SKM-1 (cell line): ENCODE measurements at regions not wholly inside any gene's neighbourhood (a gene's known extent, or its start where the extent isn't known, plus 50 kb on each side); places are given as distances from the start of the nearest gene placed in this dataset.

Source experiments
- DNase-seq: peaks from one replicate; lab custom pipeline; 2025; ENCODE audit not compliant: unreplicated experiment; lab: John Stamatoyannopoulos, UW

DNA sequence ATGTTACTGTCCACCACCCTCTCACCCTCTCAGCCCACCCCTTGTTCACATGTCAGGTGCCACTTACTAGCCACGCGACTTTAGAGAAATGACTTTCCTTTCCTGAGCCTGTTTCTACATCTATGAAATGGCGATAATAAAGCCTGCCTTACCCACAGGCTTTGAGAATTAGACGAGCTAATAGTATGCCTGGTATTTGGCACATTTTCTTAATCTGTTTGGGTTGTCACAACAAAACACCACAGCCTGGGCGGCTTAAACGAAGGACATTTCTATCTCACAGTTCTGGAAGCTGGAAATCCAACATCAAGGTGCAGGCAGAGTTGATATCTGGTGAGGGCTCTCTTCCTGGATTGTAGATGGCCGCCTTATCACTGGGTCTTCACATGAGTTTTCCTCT is 273.9 kb upstream of the FMN2 start:
- DNase-seq: no peak

DNA sequence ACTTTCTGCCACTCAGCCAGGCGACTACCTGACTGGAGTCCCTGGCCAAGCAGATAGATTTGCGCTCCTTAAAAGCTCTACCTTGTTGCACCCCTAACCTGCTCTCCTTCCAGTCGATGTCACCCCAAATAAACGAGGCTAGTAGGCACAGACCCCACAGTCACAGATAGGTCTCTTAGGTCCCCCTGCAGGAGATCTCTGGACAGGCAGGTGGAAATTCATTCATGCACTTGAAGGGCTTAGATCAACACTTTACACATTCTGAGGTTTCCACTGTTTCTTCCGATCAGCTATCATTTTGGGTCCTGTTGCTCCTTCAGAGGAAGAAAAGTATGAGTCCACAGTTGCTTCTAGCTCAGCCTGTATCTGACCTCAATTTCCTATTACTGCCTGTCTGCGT is 272.6 kb upstream of the FMN2 start:
- no peak for DNase-seq

DNA sequence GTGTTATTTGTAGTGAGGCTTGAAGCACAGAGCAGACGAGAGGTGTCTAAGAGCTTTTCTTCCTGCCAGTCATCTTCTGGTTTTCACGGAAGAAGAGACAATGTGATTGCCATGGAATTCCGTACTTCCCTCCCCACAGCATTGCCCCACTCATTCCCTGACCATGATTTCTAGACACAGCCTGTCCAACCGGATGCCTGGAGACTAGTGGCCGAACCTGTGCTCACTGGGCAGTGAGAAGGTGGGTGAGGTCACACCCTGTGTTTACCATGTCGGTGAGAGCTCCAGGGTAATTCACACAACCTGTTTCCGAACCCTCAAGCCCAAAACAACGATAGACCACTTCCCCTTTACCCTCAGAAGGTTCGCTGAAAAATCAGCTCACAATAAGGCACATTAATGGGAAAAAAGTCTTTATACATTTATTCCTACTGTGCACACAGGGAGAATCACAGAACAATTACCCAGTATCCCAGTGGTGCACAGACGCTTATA is 271.9 kb upstream of the FMN2 start:
- no peak for DNase-seq

DNA sequence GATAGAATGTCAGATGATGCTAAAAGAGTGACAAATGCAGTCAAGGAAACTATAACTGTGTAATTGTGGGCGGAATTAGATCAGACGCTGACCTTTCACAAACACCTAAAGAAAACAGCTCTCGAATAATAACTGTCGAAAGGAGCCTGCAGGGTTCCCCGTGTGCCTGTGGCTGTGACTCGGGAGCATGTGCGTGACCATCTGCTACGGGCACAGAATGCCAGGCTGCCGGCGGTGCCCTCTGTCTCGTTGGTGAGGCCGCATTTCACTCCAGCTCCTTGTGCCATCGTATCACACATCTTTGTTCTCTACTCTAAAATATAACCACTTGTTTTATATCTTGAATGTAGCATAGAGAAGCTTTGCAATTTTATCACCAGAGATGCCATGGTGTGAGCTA is 267.8 kb upstream of the FMN2 start:
- no peak for DNase-seq

- DNase-seq: no peak
Observed at GRCh38 chr1:239826211-239826610, 265.5 kb upstream of the FMN2 start.

DNA sequence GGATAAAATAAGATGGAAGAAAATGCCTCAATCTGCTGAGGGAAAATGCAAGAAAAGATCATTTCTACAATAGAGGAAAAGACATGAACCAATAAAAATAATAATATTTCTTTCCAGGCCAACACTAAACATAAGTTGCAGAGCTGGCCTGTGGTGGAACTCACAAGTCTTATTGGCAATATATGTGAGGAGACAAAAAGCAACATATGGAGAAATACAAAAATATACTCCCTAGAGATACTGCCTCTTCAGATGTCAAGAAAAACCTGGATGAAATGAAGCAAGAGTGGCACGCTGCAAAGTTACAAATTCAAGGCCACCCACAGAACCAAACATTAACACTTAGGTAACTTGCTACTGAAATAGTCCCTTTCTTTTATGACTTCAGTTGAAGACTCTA is 264.9 kb upstream of the FMN2 start:
- DNase-seq: no peak

- DNase-seq: no peak
Observed at GRCh38 chr1:239829535-239829934, 262.1 kb upstream of the FMN2 start.

- no peak for DNase-seq
Observed at GRCh38 chr1:239831577-239832355, 259.9 kb upstream of the FMN2 start.

DNA sequence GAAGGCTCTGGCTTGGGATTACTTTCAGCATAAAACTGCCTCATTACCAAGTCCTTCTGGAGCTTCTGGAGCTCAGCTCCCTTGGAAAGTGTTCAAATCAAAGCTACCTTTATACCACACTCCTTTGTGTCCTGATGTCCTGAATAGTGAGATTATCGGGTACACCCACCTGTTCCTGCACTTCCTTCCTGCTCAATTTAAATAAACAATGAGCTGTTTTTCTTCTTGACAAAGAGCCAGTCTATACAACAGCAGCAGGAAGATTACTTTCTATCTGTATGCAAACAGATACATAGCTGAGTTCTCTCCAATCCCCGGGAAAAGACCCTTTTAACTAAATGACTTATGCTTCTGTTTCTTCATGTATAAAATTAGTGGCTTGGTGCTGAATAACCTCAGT is 258.0 kb upstream of the FMN2 start:
- DNase-seq: no peak

GRCh38 chr1:239835946-239836440 is 255.7 kb upstream of the FMN2 start:
- no peak for DNase-seq

GRCh38 chr1:239840336-239840735 is 251.3 kb upstream of the FMN2 start:
- DNase-seq: no peak

DNA sequence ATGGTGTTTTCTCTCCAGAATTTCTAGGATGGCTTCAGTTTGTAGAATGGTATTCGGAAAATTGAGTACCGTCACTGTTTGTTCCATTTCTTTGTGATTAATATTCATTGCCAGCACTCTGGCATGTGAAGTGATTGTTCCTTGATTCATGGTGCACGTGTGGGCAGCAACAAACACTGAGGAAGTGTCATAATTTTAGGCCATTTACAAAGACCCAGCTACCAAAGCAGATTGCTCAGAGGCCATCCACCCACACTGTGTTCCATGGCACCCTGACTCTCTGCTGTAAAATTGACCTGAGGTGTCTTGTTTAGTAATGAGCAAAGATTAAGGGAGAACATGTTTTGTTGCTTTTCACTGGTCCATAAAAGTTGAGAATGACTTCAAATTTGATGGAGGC is 250.9 kb upstream of the FMN2 start:
- DNase-seq: no peak

- peak; percentile 52 for DNase-seq
Observed at GRCh38 chr1:239841631-239842030, 250.1 kb upstream of the FMN2 start.

DNA sequence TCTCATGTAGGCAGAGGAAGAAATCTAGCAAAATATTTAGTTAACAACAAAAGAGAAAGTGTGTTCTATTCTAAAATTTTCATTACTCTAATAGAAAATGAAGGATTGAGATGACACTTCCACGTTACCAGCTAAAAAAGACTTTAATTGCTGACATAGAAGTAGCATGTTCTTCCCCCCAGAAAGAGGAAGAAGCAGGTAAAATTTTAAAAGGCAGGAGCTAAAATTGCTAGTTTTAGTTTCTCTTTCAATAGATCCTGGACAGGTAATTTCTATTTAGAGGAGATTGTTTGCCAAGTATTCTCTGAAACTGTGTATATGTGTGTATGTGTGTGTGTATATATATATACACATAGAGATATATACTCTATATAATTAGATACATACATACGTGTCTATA is 248.1 kb upstream of the FMN2 start:
- DNase-seq: peak; percentile 19

DNA sequence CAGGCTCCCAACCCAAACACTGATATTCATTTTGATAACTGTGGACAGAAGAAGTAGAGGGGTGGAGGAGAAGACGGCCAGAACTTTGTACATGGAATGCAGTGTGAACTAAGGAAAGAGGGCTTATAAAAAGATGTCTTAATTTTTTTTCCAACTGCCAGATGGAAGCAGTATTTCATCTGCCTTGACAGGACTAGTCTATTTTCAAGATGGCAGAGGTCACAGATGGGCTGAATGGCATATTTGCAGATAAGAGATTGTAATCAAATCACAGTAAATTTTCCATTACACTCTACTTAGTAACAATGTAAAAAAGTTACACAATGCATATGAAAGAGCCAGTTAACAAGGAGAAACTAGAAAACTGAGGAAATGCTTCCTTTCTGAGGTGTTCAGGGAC is 246.8 kb upstream of the FMN2 start:
- no peak for DNase-seq

DNA sequence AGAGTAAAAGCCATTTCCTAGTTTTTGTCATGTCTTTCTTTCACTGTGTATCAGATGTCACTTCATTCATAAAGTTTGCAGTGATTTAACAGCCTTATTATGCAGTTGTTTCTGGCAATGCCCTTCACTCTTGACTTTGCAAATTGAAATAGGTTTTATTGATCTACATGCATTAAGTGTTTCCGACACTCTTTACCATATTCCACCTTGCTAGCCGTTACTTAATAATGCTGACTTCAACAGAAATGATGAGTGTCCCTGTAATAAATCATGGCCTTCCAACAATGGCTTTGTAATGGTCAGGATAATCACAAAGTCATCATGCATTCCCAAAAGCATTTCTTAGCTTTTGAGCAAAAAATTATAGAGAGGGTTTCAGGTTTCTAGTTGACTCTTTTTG is 236.8 kb upstream of the FMN2 start:
- no peak for DNase-seq

GRCh38 chr1:239856067-239856466 is 235.6 kb upstream of the FMN2 start:
- DNase-seq: no peak

GRCh38 chr1:239856924-239857323 is 234.8 kb upstream of the FMN2 start:
- no peak for DNase-seq

DNA sequence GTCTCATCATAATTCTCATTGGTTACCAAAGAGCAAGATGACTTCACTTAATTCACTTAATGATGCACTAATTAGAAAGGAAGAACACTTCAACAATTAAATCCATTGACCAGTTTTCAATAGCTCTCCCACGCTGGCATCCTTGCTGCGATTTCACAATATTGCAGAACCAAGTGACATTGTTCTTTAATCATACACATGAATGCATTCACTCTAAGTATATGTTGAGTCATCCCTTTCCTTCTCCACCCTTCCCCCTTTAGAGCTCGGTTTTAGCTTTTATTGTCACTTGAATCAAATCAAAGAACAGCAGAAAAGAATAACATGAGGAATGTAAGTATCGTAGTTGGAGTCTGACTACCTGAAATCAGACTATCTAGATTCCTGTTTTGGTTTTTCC is 233.6 kb upstream of the FMN2 start:
- DNase-seq: peak; percentile 76

GRCh38 chr1:239858529-239858928 is 233.2 kb upstream of the FMN2 start:
- no peak for DNase-seq

GRCh38 chr1:239861985-239862384 is 229.7 kb upstream of the FMN2 start:
- peak; percentile 96 for DNase-seq

- no peak for DNase-seq
Observed at GRCh38 chr1:239868058-239868832, 223.4 kb upstream of the FMN2 start.
